ENCODE measurements at regions not wholly inside any gene's neighbourhood (a gene's known extent, or its start where the extent isn't known, plus 50 kb on each side); places are given as distances from the start of the nearest gene placed in this dataset.

- Mint-ChIP-seq H3K4me3 (ENCODE audit: unreplicated experiment) (no peak overlapping the region), H3K27me3 (ENCODE audit: insufficient read depth, unreplicated experiment) (no peaks in the 10 kb centered on the region), H3K27ac (ENCODE audit: low read depth, unreplicated experiment) (no peak overlapping the region), H3K4me1 (ENCODE audit: insufficient read depth, unreplicated experiment) (peaks cover 13% of the 10 kb centered on the region), H3K9me3 (ENCODE audit: unreplicated experiment) (no peaks in the 10 kb centered on the region), H3K36me3 (ENCODE audit: insufficient read depth, unreplicated experiment) (no peaks in the 10 kb centered on the region)
- ChIA-PET POLR2A (interaction anchor here (0.6 to 2.8 kb wide), 6 partner anchors 10 to 92 kb away, joined by 3 to 11 read pairs (median 4); no protein-coding TSS in a partner anchor), CTCF (interaction anchor here (0.6 to 1.2 kb wide), 4 partner anchors 60 to 411 kb away, joined by 3 read pairs; no protein-coding TSS in a partner anchor)
- no peak for TF ChIP-seq CTCF (IDR thresholded peaks at IDR 0.05; ENCODE audit: unreplicated experiment)
- intact Hi-C loops (cut with micrococcal nuclease) = no loop called here
- BruUV-seq (replicated peaks) = no TSS peak
- DNase-seq (ENCODE audit: unreplicated experiment) = peak; percentile 43
Observed at GRCh38 chr6:134529921-134530320, 212.0 kb upstream of the SGK1 start.

GRCh38 chr6:134529305-134529704 is 211.4 kb upstream of the SGK1 start:
- Mint-ChIP-seq H3K27ac (ENCODE audit: low read depth, unreplicated experiment) (no peak overlapping the region), H3K4me3 (ENCODE audit: unreplicated experiment) (no peak overlapping the region), H3K27me3 (ENCODE audit: insufficient read depth, unreplicated experiment) (no peaks in the 10 kb centered on the region), H3K36me3 (ENCODE audit: insufficient read depth, unreplicated experiment) (no peaks in the 10 kb centered on the region), H3K4me1 (ENCODE audit: insufficient read depth, unreplicated experiment) (peaks cover 8% of the 10 kb centered on the region), H3K9me3 (ENCODE audit: unreplicated experiment) (no peaks in the 10 kb centered on the region)
- DNase-seq (ENCODE audit: unreplicated experiment) = no peak
- no peak for TF ChIP-seq CTCF (IDR thresholded peaks at IDR 0.05; ENCODE audit: unreplicated experiment)
- BruUV-seq (replicated peaks) = no TSS peak
- ChIA-PET POLR2A (interaction anchor here (1.0 to 2.8 kb wide), 4 partner anchors 9 to 92 kb away, joined by 5 to 11 read pairs (median 9); no protein-coding TSS in a partner anchor), CTCF (interaction anchor here (0.7 kb wide), 3 partner anchors 243 to 703 kb away, joined by 3 read pairs; no protein-coding TSS in a partner anchor)
- intact Hi-C loops (cut with micrococcal nuclease) = no loop called here

- Mint-ChIP-seq H3K27me3 (ENCODE audit: insufficient read depth, unreplicated experiment) (no peaks in the 10 kb centered on the region), H3K27ac (ENCODE audit: low read depth, unreplicated experiment) (no peak overlapping the region), H3K4me1 (ENCODE audit: insufficient read depth, unreplicated experiment) (peaks cover 16% of the 10 kb centered on the region), H3K4me3 (ENCODE audit: unreplicated experiment) (no peak overlapping the region), H3K9me3 (ENCODE audit: unreplicated experiment) (no peaks in the 10 kb centered on the region), H3K36me3 (ENCODE audit: insufficient read depth, unreplicated experiment) (no peaks in the 10 kb centered on the region)
- no peak for DNase-seq (ENCODE audit: unreplicated experiment)
- no TSS peak for BruUV-seq (replicated peaks)
- intact Hi-C loops (cut with micrococcal nuclease) = no loop called here
- CTCF ChIA-PET = interaction anchor here (0.6 to 1.1 kb wide), 3 partner anchors 10 to 179 kb away, joined by 3 to 4 read pairs (median 3); no protein-coding TSS in a partner anchor
- TF ChIP-seq CTCF (IDR thresholded peaks at IDR 0.05; ENCODE audit: unreplicated experiment) = no peak
- POLR2A ChIA-PET = interaction anchor here (0.6 to 1.7 kb wide), 6 partner anchors 10 to 147 kb away, joined by 3 to 8 read pairs (median 4); no protein-coding TSS in a partner anchor
Observed at GRCh38 chr6:134527108-134527787, 209.3 kb upstream of the SGK1 start.

- TF ChIP-seq CTCF (IDR thresholded peaks at IDR 0.05; ENCODE audit: unreplicated experiment) = no peak
- DNase-seq (ENCODE audit: unreplicated experiment) = no peak
- Mint-ChIP-seq H3K27me3 (ENCODE audit: insufficient read depth, unreplicated experiment) (no peaks in the 10 kb centered on the region), H3K9me3 (ENCODE audit: unreplicated experiment) (no peaks in the 10 kb centered on the region), H3K36me3 (ENCODE audit: insufficient read depth, unreplicated experiment) (no peaks in the 10 kb centered on the region), H3K4me1 (ENCODE audit: insufficient read depth, unreplicated experiment) (peaks cover 28% of the 10 kb centered on the region), H3K4me3 (ENCODE audit: unreplicated experiment) (no peak overlapping the region), H3K27ac (ENCODE audit: low read depth, unreplicated experiment) (no peak overlapping the region)
- CTCF ChIA-PET = interaction anchor here (0.6 to 0.9 kb wide), 3 partner anchors 76 to 196 kb away, joined by 3 to 4 read pairs (median 3); no protein-coding TSS in a partner anchor
- intact Hi-C loops (cut with micrococcal nuclease) = no loop called here
- POLR2A ChIA-PET = interaction anchor here (1.0 to 3.3 kb wide), 4 partner anchors 9 to 152 kb away, joined by 3 to 32 read pairs (median 11); no protein-coding TSS in a partner anchor
- BruUV-seq (replicated peaks) = no TSS peak
Observed at GRCh38 chr6:134525190-134525868, 207.4 kb upstream of the SGK1 start.

Measured in MCF 10A (cell line).